ENCODE measurements at regions not wholly inside any gene's neighbourhood (a gene's known extent, or its start where the extent isn't known, plus 50 kb on each side); places are given as distances from the start of the nearest gene placed in this dataset.

GRCh38 chr2:128563348-128563687 lies 244.7 kb upstream of the HS6ST1 start:
- TF ChIP-seq RELA (CRISPR knock-in tag; IDR thresholded peaks at IDR 0.05; ENCODE audit: borderline replicate concordance) (no peak), MLX (CRISPR knock-in tag; IDR thresholded peaks at IDR 0.05) (no peak), KAT7 (CRISPR knock-in tag; IDR thresholded peaks at IDR 0.05; ENCODE audit: borderline replicate concordance) (no peak), CTCF (IDR thresholded peaks at IDR 0.05) (no peak), ATF3 (CRISPR knock-in tag; conservative IDR thresholded peaks at IDR 0.05) (no peak)
